ENCODE measurements at regions not wholly inside any gene's neighbourhood (a gene's known extent, or its start where the extent isn't known, plus 50 kb on each side); places are given as distances from the start of the nearest gene placed in this dataset.

GRCh38 chr15:70179309-70179892 lies 81.7 kb upstream of the TLE3 start:
- no peaks in the 10 kb centered on the region for H3K79me2 ChIP-seq
- DNase-seq (ENCODE audit: low spot score), result no peak
- peaks cover 8% of the 10 kb centered on the region for H3K27me3 ChIP-seq
- no peak overlapping the region for H3K27ac ChIP-seq
- WGBS (ENCODE audit: low lambda C conversion rate, missing lambda C conversion rate), result 100% methylated on average over 1 of the region's 1 CpG
- no peaks in the 10 kb centered on the region for H3K36me3 ChIP-seq (replicated peaks; ENCODE audit: insufficient read depth, low read depth)
- H3K9me2 ChIP-seq (replicated peaks; ENCODE audit: insufficient read depth), result no peaks in the 10 kb centered on the region
- H3K4me3 ChIP-seq, result no peak overlapping the region
- H4K20me1 ChIP-seq (ENCODE audit: insufficient read depth, poor library complexity, severe bottlenecking), result no peaks in the 10 kb centered on the region
- H3K9me3 ChIP-seq (ENCODE audit: low read depth), result no peaks in the 10 kb centered on the region
- no peaks in the 10 kb centered on the region for H3K4me1 ChIP-seq (ENCODE audit: insufficient read depth)
- no peak overlapping the region for H2AFZ ChIP-seq
- H3K4me2 ChIP-seq, result no peak overlapping the region
- no peak for TF ChIP-seq CTCF (IDR thresholded peaks at IDR 0.05; ENCODE audit: poor library complexity)
- no peak for TF ChIP-seq EZH2phosphoT487 (IDR thresholded peaks at IDR 0.05; ENCODE audit: low read depth, severe bottlenecking, unreplicated experiment)
- no peak for TF ChIP-seq EZH2 (IDR thresholded peaks at IDR 0.05; ENCODE audit: borderline replicate concordance)

- H4K20me1 ChIP-seq (ENCODE audit: insufficient read depth, poor library complexity, severe bottlenecking), result no peaks in the 10 kb centered on the region
Measured at GRCh38 chr15:70178335-70179084, 80.8 kb upstream of the TLE3 start.

GRCh38 chr15:70172566-70173225 lies 75.0 kb upstream of the TLE3 start:
- Histone ChIP-seq H3K9me3 (ENCODE audit: low read depth) (no peaks in the 10 kb centered on the region), H3K27me3 (no peaks in the 10 kb centered on the region), H3K36me3 (replicated peaks; ENCODE audit: insufficient read depth, low read depth) (no peaks in the 10 kb centered on the region), H3K4me2 (no peak overlapping the region), H2AFZ (no peak overlapping the region), H4K20me1 (ENCODE audit: insufficient read depth, poor library complexity, severe bottlenecking) (no peaks in the 10 kb centered on the region), H3K9me2 (replicated peaks; ENCODE audit: insufficient read depth) (no peaks in the 10 kb centered on the region), H3K79me2 (no peaks in the 10 kb centered on the region), H3K27ac (no peak overlapping the region), H3K4me1 (ENCODE audit: insufficient read depth) (peaks cover 9% of the 10 kb centered on the region), H3K4me3 (no peak overlapping the region)
- 90% methylated on average over 4 of the region's 4 CpGs for WGBS (ENCODE audit: low lambda C conversion rate, missing lambda C conversion rate)
- TF ChIP-seq CTCF (IDR thresholded peaks at IDR 0.05; ENCODE audit: poor library complexity) (no peak), EZH2 (IDR thresholded peaks at IDR 0.05; ENCODE audit: borderline replicate concordance) (no peak), EZH2phosphoT487 (IDR thresholded peaks at IDR 0.05; ENCODE audit: low read depth, severe bottlenecking, unreplicated experiment) (no peak)
- no peak for DNase-seq (ENCODE audit: low spot score)

More at GRCh38 chr15:70178335-70179084, 80.8 kb upstream of the TLE3 start:
- Histone ChIP-seq H3K4me3 (no peak overlapping the region), H3K36me3 (replicated peaks; ENCODE audit: insufficient read depth, low read depth) (no peaks in the 10 kb centered on the region), H3K9me3 (ENCODE audit: low read depth) (no peaks in the 10 kb centered on the region), H3K4me1 (ENCODE audit: insufficient read depth) (no peaks in the 10 kb centered on the region), H3K27ac (no peak overlapping the region), H2AFZ (no peak overlapping the region), H3K79me2 (no peaks in the 10 kb centered on the region), H3K4me2 (no peak overlapping the region), H3K9me2 (replicated peaks; ENCODE audit: insufficient read depth) (no peaks in the 10 kb centered on the region), H3K27me3 (peaks cover 8% of the 10 kb centered on the region)
- DNase-seq (ENCODE audit: low spot score), result no peak
- TF ChIP-seq EZH2phosphoT487 (IDR thresholded peaks at IDR 0.05; ENCODE audit: low read depth, severe bottlenecking, unreplicated experiment), result no peak
- TF ChIP-seq CTCF (IDR thresholded peaks at IDR 0.05; ENCODE audit: poor library complexity), result no peak
- no peak for TF ChIP-seq EZH2 (IDR thresholded peaks at IDR 0.05; ENCODE audit: borderline replicate concordance)
- WGBS (ENCODE audit: low lambda C conversion rate, missing lambda C conversion rate), result 95% methylated on average over 3 of the region's 3 CpGs

Measured in hepatocyte (in vitro differentiated cells).